ENCODE measurements at regions not wholly inside any gene's neighbourhood (a gene's known extent, or its start where the extent isn't known, plus 50 kb on each side); places are given as distances from the start of the nearest gene placed in this dataset.

DNA sequence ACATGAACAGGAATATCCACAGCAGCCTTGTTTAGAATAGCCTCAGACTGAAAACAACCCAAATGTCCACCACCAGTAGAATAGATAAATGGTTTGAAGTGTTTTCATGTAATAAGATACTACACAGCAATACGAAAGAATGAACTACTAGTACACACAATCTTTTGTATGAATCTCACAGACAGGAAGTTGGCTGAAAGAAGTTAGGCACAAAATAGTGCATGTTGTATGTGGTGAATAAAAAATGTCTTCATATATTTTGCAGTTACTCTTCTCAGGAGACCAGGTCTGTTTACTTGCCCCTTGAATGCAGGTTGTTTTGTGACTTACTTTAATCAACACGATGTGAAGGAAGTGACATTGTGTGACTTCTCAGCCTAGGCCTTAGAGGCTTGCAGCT, 75.9 kb upstream of the LEF1 start:
- H3K36me3 ChIP-seq (ENCODE audit: low read length) = no peaks in the 10 kb centered on the region
- H3K9me3 ChIP-seq (ENCODE audit: insufficient read depth, low read length) = no peaks in the 10 kb centered on the region
- H2AFZ ChIP-seq (ENCODE audit: low read depth, low read length, severe bottlenecking) = no peak overlapping the region
- no peak overlapping the region for H3K4me3 ChIP-seq (ENCODE audit: insufficient read depth, low read length, poor library complexity, severe bottlenecking)
- no peaks in the 10 kb centered on the region for H3F3A ChIP-seq (ENCODE audit: insufficient read depth)
- H3K27me3 ChIP-seq (ENCODE audit: low read length) = no peaks in the 10 kb centered on the region
- TF ChIP-seq, protein P1, sequence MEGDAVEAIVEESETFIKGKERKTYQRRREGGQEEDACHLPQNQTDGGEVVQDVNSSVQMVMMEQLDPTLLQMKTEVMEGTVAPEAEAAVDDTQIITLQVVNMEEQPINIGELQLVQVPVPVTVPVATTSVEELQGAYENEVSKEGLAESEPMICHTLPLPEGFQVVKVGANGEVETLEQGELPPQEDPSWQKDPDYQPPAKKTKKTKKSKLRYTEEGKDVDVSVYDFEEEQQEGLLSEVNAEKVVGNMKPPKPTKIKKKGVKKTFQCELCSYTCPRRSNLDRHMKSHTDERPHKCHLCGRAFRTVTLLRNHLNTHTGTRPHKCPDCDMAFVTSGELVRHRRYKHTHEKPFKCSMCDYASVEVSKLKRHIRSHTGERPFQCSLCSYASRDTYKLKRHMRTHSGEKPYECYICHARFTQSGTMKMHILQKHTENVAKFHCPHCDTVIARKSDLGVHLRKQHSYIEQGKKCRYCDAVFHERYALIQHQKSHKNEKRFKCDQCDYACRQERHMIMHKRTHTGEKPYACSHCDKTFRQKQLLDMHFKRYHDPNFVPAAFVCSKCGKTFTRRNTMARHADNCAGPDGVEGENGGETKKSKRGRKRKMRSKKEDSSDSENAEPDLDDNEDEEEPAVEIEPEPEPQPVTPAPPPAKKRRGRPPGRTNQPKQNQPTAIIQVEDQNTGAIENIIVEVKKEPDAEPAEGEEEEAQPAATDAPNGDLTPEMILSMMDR (IDR thresholded peaks at IDR 0.05; ENCODE audit: insufficient read depth, low read length, poor library complexity, severe bottlenecking) = no peak
- TF ChIP-seq EZH2phosphoT487 (conservative IDR thresholded peaks at IDR 0.05; ENCODE audit: low read length) = no peak
- H4K20me1 ChIP-seq (ENCODE audit: low read depth, low read length) = no peaks in the 10 kb centered on the region
- H3K9ac ChIP-seq (ENCODE audit: low read length) = no peak overlapping the region
- H3K79me2 ChIP-seq (ENCODE audit: insufficient read depth, low read length) = no peaks in the 10 kb centered on the region
- no peak overlapping the region for H3K4me2 ChIP-seq (ENCODE audit: low read depth, low read length, poor library complexity, severe bottlenecking)
- H3K27ac ChIP-seq (ENCODE audit: low read depth, low read length) = no peak overlapping the region
- no peaks in the 10 kb centered on the region for H3K9me2 ChIP-seq (replicated peaks; ENCODE audit: insufficient read depth, low read length)

DNA sequence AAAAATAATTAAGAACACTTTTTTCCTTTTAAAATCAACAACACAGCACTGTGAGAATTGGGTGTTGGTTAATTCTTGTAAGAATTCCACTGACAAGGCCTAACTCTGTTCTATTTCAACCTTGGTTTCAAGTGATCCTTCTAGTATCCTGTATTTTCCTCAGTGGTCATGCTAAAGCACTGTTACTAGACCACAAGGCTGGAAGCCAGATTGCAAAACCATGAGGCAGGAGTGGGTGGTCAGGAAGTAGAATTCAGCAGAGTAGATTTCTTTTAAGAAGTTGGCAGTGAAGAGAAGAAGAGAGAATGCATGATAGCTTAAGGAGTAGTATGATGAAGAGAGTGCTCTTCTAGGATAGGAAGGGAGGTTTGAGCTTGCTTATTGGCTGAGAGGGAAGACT, 71.6 kb upstream of the LEF1 start:
- no peak overlapping the region for H2AFZ ChIP-seq (ENCODE audit: low read depth, low read length, severe bottlenecking)
- H3F3A ChIP-seq (ENCODE audit: insufficient read depth) = no peaks in the 10 kb centered on the region
- H3K9me2 ChIP-seq (replicated peaks; ENCODE audit: insufficient read depth, low read length) = no peaks in the 10 kb centered on the region
- no peaks in the 10 kb centered on the region for H3K27me3 ChIP-seq (ENCODE audit: low read length)
- H3K4me3 ChIP-seq (ENCODE audit: insufficient read depth, low read length, poor library complexity, severe bottlenecking) = no peak overlapping the region
- H4K20me1 ChIP-seq (ENCODE audit: low read depth, low read length) = no peaks in the 10 kb centered on the region
- no peaks in the 10 kb centered on the region for H3K36me3 ChIP-seq (ENCODE audit: low read length)
- no peak overlapping the region for H3K9ac ChIP-seq (ENCODE audit: low read length)
- H3K4me2 ChIP-seq (ENCODE audit: low read depth, low read length, poor library complexity, severe bottlenecking) = no peak overlapping the region
- H3K79me2 ChIP-seq (ENCODE audit: insufficient read depth, low read length) = no peaks in the 10 kb centered on the region
- H3K27ac ChIP-seq (ENCODE audit: low read depth, low read length) = no peak overlapping the region
- TF ChIP-seq EZH2phosphoT487 (conservative IDR thresholded peaks at IDR 0.05; ENCODE audit: low read length) = no peak
- H3K9me3 ChIP-seq (ENCODE audit: insufficient read depth, low read length) = no peaks in the 10 kb centered on the region

DNA sequence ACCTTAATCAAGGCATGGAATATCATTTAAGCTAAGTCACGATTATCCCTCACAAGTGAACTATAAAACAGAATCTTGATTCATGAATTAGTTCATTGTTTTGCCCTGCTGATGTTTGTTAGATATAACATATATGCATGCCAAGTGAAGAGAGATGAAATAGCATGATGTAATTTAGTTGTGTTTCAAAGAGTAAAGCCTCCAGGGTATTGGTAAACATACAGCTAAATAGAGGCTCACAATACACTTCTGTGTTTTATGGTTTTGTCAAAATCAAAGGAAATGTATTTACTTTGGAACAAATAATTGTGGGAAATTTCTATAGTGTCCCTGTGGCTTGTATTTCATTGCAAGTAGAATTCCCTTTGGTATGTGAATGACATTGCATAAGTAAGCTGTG, 69.0 kb upstream of the LEF1 start:
- no peak overlapping the region for H3K4me3 ChIP-seq (ENCODE audit: insufficient read depth, low read length, poor library complexity, severe bottlenecking)
- no peaks in the 10 kb centered on the region for H3K9me3 ChIP-seq (ENCODE audit: insufficient read depth, low read length)
- H4K20me1 ChIP-seq (ENCODE audit: low read depth, low read length) = no peaks in the 10 kb centered on the region
- H3K9me2 ChIP-seq (replicated peaks; ENCODE audit: insufficient read depth, low read length) = no peaks in the 10 kb centered on the region
- no peak overlapping the region for H3K4me2 ChIP-seq (ENCODE audit: low read depth, low read length, poor library complexity, severe bottlenecking)
- TF ChIP-seq, protein P1 (IDR thresholded peaks at IDR 0.05; ENCODE audit: insufficient read depth, low read length, poor library complexity, severe bottlenecking) = no peak
- no peak for TF ChIP-seq EZH2phosphoT487 (conservative IDR thresholded peaks at IDR 0.05; ENCODE audit: low read length)
- H3K27ac ChIP-seq (ENCODE audit: low read depth, low read length) = no peak overlapping the region
- H3K27me3 ChIP-seq (ENCODE audit: low read length) = no peaks in the 10 kb centered on the region
- H3K36me3 ChIP-seq (ENCODE audit: low read length) = no peaks in the 10 kb centered on the region
- H3K79me2 ChIP-seq (ENCODE audit: insufficient read depth, low read length) = no peaks in the 10 kb centered on the region
- H2AFZ ChIP-seq (ENCODE audit: low read depth, low read length, severe bottlenecking) = no peak overlapping the region
- no peaks in the 10 kb centered on the region for H3F3A ChIP-seq (ENCODE audit: insufficient read depth)
- H3K9ac ChIP-seq (ENCODE audit: low read length) = no peak overlapping the region

DNA sequence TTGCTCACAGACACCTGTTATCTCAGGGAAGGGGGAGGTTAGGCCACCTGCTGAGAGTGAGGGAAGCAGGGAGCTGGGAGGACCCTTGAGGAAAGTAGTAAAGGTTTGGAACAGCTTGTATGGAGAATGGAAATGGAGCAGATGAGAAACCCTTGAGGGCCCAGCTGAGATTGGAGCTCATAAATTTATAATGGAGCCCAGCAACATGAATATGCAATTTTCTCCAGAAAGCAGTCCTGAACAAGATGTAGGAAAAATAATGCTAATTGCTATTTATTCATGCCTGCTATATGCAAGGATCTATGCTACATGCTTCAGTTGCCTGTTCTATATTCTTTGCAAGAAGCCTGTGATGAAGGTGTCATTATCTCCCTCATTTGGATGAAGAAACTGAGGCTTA, 67.5 kb upstream of the LEF1 start:
- Histone ChIP-seq H3K4me2 (ENCODE audit: low read depth, low read length, poor library complexity, severe bottlenecking) (no peak overlapping the region), H4K20me1 (ENCODE audit: low read depth, low read length) (no peaks in the 10 kb centered on the region), H3K4me3 (ENCODE audit: insufficient read depth, low read length, poor library complexity, severe bottlenecking) (no peak overlapping the region), H3K79me2 (ENCODE audit: insufficient read depth, low read length) (no peaks in the 10 kb centered on the region), H3K9me2 (replicated peaks; ENCODE audit: insufficient read depth, low read length) (no peaks in the 10 kb centered on the region), H3F3A (ENCODE audit: insufficient read depth) (no peaks in the 10 kb centered on the region), H3K27me3 (ENCODE audit: low read length) (no peaks in the 10 kb centered on the region), H3K9ac (ENCODE audit: low read length) (no peak overlapping the region), H3K36me3 (ENCODE audit: low read length) (no peaks in the 10 kb centered on the region), H3K9me3 (ENCODE audit: insufficient read depth, low read length) (no peaks in the 10 kb centered on the region), H3K27ac (ENCODE audit: low read depth, low read length) (no peak overlapping the region), H2AFZ (ENCODE audit: low read depth, low read length, severe bottlenecking) (no peak overlapping the region)
- no peak for TF ChIP-seq EZH2phosphoT487 (conservative IDR thresholded peaks at IDR 0.05; ENCODE audit: low read length)
- TF ChIP-seq, protein P1 (IDR thresholded peaks at IDR 0.05; ENCODE audit: insufficient read depth, low read length, poor library complexity, severe bottlenecking) = no peak

All from SU-DHL-6 (cell line).